ENCODE measurements at regions not wholly inside any gene's neighbourhood (a gene's known extent, or its start where the extent isn't known, plus 50 kb on each side); places are given as distances from the start of the nearest gene placed in this dataset.
"Not testable (repeated sequence)": the region's sequence is repeated elsewhere in the genome, so short reads cannot be mapped to it uniquely, and the experiment has no call there.

- Mint-ChIP-seq H3K9me3 (ENCODE audit: low read depth) (no peaks in the 10 kb centered on the region), H3K4me1 (ENCODE audit: low read depth) (no peaks in the 10 kb centered on the region), H3K36me3 (ENCODE audit: low read depth) (no peaks in the 10 kb centered on the region), H3K27me3 (ENCODE audit: low read depth) (peaks cover 12% of the 10 kb centered on the region), H3K27ac (ENCODE audit: unreplicated experiment) (no peak overlapping the region), H3K4me3 (ENCODE audit: unreplicated experiment) (no peak overlapping the region)
- TF ChIP-seq CTCF (IDR thresholded peaks at IDR 0.05), result no peak
- DNase-seq (ENCODE audit: low spot score), result no peak
Measured at GRCh38 chr1:217982331-217983050, 302.6 kb upstream of the RRP15 start.

GRCh38 chr1:217983051-217983375 lies 302.1 kb upstream of the RRP15 start:
- Mint-ChIP-seq H3K36me3 (ENCODE audit: low read depth) (no peaks in the 10 kb centered on the region), H3K27me3 (ENCODE audit: low read depth) (peaks cover 12% of the 10 kb centered on the region), H3K27ac (ENCODE audit: unreplicated experiment) (no peak overlapping the region)

GRCh38 chr1:217985641-217986040 lies 299.5 kb upstream of the RRP15 start:
- Mint-ChIP-seq H3K36me3 (ENCODE audit: low read depth) (no peaks in the 10 kb centered on the region), H3K9me3 (ENCODE audit: low read depth) (no peaks in the 10 kb centered on the region), H3K4me1 (ENCODE audit: low read depth) (no peaks in the 10 kb centered on the region), H3K4me3 (ENCODE audit: unreplicated experiment) (no peak overlapping the region), H3K27ac (ENCODE audit: unreplicated experiment) (no peak overlapping the region), H3K27me3 (ENCODE audit: low read depth) (peaks cover 6% of the 10 kb centered on the region)
- DNase-seq (ENCODE audit: low spot score), result no peak
- TF ChIP-seq CTCF (IDR thresholded peaks at IDR 0.05), result no peak

More at GRCh38 chr1:217983051-217983375, 302.1 kb upstream of the RRP15 start:
- no peak for DNase-seq (ENCODE audit: low spot score)
- TF ChIP-seq CTCF (IDR thresholded peaks at IDR 0.05), result no peak
- H3K4me3 Mint-ChIP-seq (ENCODE audit: unreplicated experiment), result no peak overlapping the region
- no peaks in the 10 kb centered on the region for H3K4me1 Mint-ChIP-seq (ENCODE audit: low read depth)
- H3K9me3 Mint-ChIP-seq (ENCODE audit: low read depth), result no peaks in the 10 kb centered on the region

- peaks cover 2% of the 10 kb centered on the region for H3K27me3 Mint-ChIP-seq (ENCODE audit: low read depth)
- no peaks in the 10 kb centered on the region for H3K4me1 Mint-ChIP-seq (ENCODE audit: low read depth)
Measured at GRCh38 chr1:217989510-217989909, 295.6 kb upstream of the RRP15 start.

GRCh38 chr1:217993439-217993838 lies 291.7 kb upstream of the RRP15 start:
- Mint-ChIP-seq H3K9me3 (ENCODE audit: low read depth) (no peaks in the 10 kb centered on the region), H3K4me1 (ENCODE audit: low read depth) (no peaks in the 10 kb centered on the region), H3K4me3 (ENCODE audit: unreplicated experiment) (no peak overlapping the region), H3K36me3 (ENCODE audit: low read depth) (no peaks in the 10 kb centered on the region), H3K27ac (ENCODE audit: unreplicated experiment) (no peak overlapping the region), H3K27me3 (ENCODE audit: low read depth) (peaks cover 2% of the 10 kb centered on the region)
- TF ChIP-seq CTCF (IDR thresholded peaks at IDR 0.05), result no peak
- no peak for DNase-seq (ENCODE audit: low spot score)

More at GRCh38 chr1:217989510-217989909, 295.6 kb upstream of the RRP15 start:
- no peak for DNase-seq (ENCODE audit: low spot score)
- no peaks in the 10 kb centered on the region for H3K36me3 Mint-ChIP-seq (ENCODE audit: low read depth)
- H3K27ac Mint-ChIP-seq (ENCODE audit: unreplicated experiment), result no peak overlapping the region
- no peaks in the 10 kb centered on the region for H3K9me3 Mint-ChIP-seq (ENCODE audit: low read depth)
- H3K4me3 Mint-ChIP-seq (ENCODE audit: unreplicated experiment), result no peak overlapping the region
- TF ChIP-seq CTCF (IDR thresholded peaks at IDR 0.05), result no peak

- not testable (repeated sequence) for H3K4me1 Mint-ChIP-seq (ENCODE audit: low read depth); H3K36me3 Mint-ChIP-seq (ENCODE audit: low read depth); H3K27me3 Mint-ChIP-seq (ENCODE audit: low read depth); H3K4me3 Mint-ChIP-seq (ENCODE audit: unreplicated experiment); DNase-seq (ENCODE audit: low spot score); H3K9me3 Mint-ChIP-seq (ENCODE audit: low read depth); H3K27ac Mint-ChIP-seq (ENCODE audit: unreplicated experiment)
Measured at GRCh38 chr1:218008296-218008695, 276.8 kb upstream of the RRP15 start.

GRCh38 chr1:218015106-218015505 lies 270.0 kb upstream of the RRP15 start:
- not testable (repeated sequence) for H3K9me3 Mint-ChIP-seq (ENCODE audit: low read depth); H3K27me3 Mint-ChIP-seq (ENCODE audit: low read depth); H3K27ac Mint-ChIP-seq (ENCODE audit: unreplicated experiment); DNase-seq (ENCODE audit: low spot score); H3K4me3 Mint-ChIP-seq (ENCODE audit: unreplicated experiment); H3K36me3 Mint-ChIP-seq (ENCODE audit: low read depth); H3K4me1 Mint-ChIP-seq (ENCODE audit: low read depth)

Measured in chondrocyte (in vitro differentiated cells).